Small intestine (tissue), 7 donors: ENCODE measurements at regions not wholly inside any gene's neighbourhood (a gene's known extent, or its start where the extent isn't known, plus 50 kb on each side); places are given as distances from the start of the nearest gene placed in this dataset.

Experiments
- DNase-seq, 2 donors: peaks; one replicate each; pipeline versions ENCODE4 v3.0.0 to v3.0.0-alpha.2; 2013
- FAIRE-seq: peaks from 2 replicates; lab custom pipeline; 2012; peaks lifted over from hg19 to GRCh38; lab: Jason Lieb, UNC
- H3K27ac ChIP-seq, 3 donors: one replicate each; pipeline ENCODE4 v1.5.1; 2013; ENCODE audit warnings: low read length in 2 of 3, mild to moderate bottlenecking in 2 of 3, control low read depth in 1 of 3, inconsistent platforms in 1 of 3, low read depth in 1 of 3, moderate library complexity in 1 of 3
- H3K27me3 ChIP-seq, 3 donors: one replicate each; pipeline ENCODE4 v1.6.1; 2013; ENCODE audit warnings: low read length in 3 of 3, inconsistent platforms in 1 of 3; ENCODE audit not compliant: control insufficient read depth in 3 of 3, insufficient read depth in 3 of 3
- H3K36me3 ChIP-seq, 3 donors: one replicate each; pipeline ENCODE4 v1.6.1; 2013; ENCODE audit warnings: low read length in 3 of 3, inconsistent platforms in 1 of 3, low read depth in 1 of 3, mild to moderate bottlenecking in 1 of 3, moderate library complexity in 1 of 3; ENCODE audit not compliant: control insufficient read depth in 3 of 3, insufficient read depth in 2 of 3
- H3K4me1 ChIP-seq, 3 donors: one replicate each; pipeline ENCODE4 v1.6.1; 2013; ENCODE audit warnings: low read length in 2 of 3, inconsistent platforms in 1 of 3, low read depth in 1 of 3, mild to moderate bottlenecking in 1 of 3, moderate library complexity in 1 of 3; ENCODE audit not compliant: control insufficient read depth in 3 of 3, insufficient read depth in 2 of 3
- H3K4me3 ChIP-seq, 3 donors: one replicate each; pipeline ENCODE4 v1.5.1; 2013; ENCODE audit warnings: low read length in 3 of 3, control low read depth in 1 of 3, inconsistent platforms in 1 of 3, low read depth in 1 of 3, mild to moderate bottlenecking in 1 of 3, moderate library complexity in 1 of 3
- H3K9me3 ChIP-seq, 2 donors: one replicate each; pipeline ENCODE4 v1.6.1; 2013; ENCODE audit warnings: low read depth in 1 of 2, low read length in 1 of 2; ENCODE audit not compliant: control insufficient read depth in 2 of 2, insufficient read depth in 1 of 2
- WGBS, 3 donors: extraction: QIAGEN DNeasy Blood & Tissue Kit; methylation state at CpG; one replicate each; pipeline ENCODE4 v1.1.7; 2013; 5-methylcytosine and 5-hydroxymethylcytosine counted together
- donor health status: healthy with polysubstance abuse.
- donor health status: control.
- donor health status: control.
- donor health status: Bipolar disorder and iron deficiency.
- donor health status: healthy.

- WGBS, 3 donors, result 77 to 84% (median 82%) methylated on average over 5 of the region's 5 CpGs
- Histone ChIP-seq H3K9me3 (no peaks in the 10 kb centered on the region), H3K4me3 (no peak overlapping the region)
Measured at GRCh38 chr2:107760620-107761364, 65.9 kb upstream of the RGPD4 start.

GRCh38 chr2:107772353-107772752, 54.3 kb upstream of the RGPD4 start:
- no peaks in the 10 kb centered on the region for H3K4me1 ChIP-seq
- H3K4me3 ChIP-seq, result no peak overlapping the region
- no peak overlapping the region for H3K27ac ChIP-seq
- FAIRE-seq, result no peak
- H3K9me3 ChIP-seq, result no peaks in the 10 kb centered on the region
- 39 to 70% (median 56%) methylated on average over 5 of the region's 5 CpGs for WGBS, 3 donors
- H3K27me3 ChIP-seq, result no peaks in the 10 kb centered on the region
- no peaks in the 10 kb centered on the region for H3K36me3 ChIP-seq
- DNase-seq, result no peak

More at GRCh38 chr2:107760620-107761364, 65.9 kb upstream of the RGPD4 start:
- Histone ChIP-seq H3K27ac (no peak overlapping the region), H3K36me3 (no peaks in the 10 kb centered on the region), H3K27me3 (no peaks in the 10 kb centered on the region), H3K4me1 (no peaks in the 10 kb centered on the region)
- FAIRE-seq, result no peak
- no peak for DNase-seq

DNA sequence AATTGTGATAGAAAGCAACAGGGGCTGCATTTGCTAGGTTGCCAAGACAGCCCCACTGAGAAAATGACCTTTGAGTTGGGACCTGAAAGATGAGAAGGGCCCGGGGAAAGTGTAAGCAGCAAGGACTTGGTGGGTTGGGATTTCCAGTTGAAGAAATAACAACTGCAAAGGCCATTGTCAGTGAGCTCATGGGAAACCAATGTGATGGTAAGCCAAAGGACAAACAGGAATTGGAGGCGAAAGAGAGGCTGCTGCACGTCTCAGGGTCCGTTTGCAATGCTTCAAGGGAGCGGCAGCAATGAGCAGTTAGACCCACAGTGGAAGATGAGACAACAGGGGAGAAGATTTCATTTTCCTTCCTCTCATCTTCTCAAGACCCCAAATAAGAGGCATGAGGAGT, 51.5 kb upstream of the RGPD4 start:
- Histone ChIP-seq H3K27ac (no peak overlapping the region), H3K27me3 (no peaks in the 10 kb centered on the region), H3K4me3 (no peak overlapping the region), H3K9me3 (no peaks in the 10 kb centered on the region), H3K36me3 (no peaks in the 10 kb centered on the region), H3K4me1 (no peaks in the 10 kb centered on the region)
- WGBS, 3 donors, result 55 to 66% (median 56%) methylated on average over 5 of the region's 5 CpGs
- no peak for DNase-seq
- FAIRE-seq, result no peak

DNA sequence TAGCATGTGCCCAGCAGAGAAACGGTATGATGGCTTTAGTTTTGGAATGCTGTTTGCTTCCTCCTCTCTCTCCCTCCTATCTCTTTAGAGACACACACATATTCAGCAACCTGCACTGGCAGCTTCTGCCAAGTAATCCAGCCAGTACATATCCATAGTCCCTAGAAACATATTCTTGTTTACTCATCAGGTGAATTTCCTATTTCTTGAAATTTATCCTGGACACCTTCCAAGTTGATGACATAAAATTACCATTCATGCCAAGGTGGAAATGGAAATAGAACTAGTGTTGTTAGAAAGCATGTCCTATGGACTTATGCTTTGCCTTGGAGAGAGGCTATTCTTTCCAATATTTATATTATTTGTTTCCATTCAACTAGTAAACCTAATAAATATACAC, 50.9 kb upstream of the RGPD4 start:
- H3K27ac ChIP-seq, result no peak overlapping the region
- H3K9me3 ChIP-seq, result no peaks in the 10 kb centered on the region
- H3K27me3 ChIP-seq, result no peaks in the 10 kb centered on the region
- no peak for DNase-seq
- no peak for FAIRE-seq
- WGBS, 3 donors, result 21 to 57% (median 48%) methylated on average over 1 of the region's 1 CpG
- no peak overlapping the region for H3K4me3 ChIP-seq
- no peaks in the 10 kb centered on the region for H3K4me1 ChIP-seq
- H3K36me3 ChIP-seq, result no peaks in the 10 kb centered on the region

GRCh38 chr2:107776362-107776761, 50.3 kb upstream of the RGPD4 start:
- Histone ChIP-seq H3K4me3 (no peak overlapping the region), H3K27ac (no peak overlapping the region), H3K27me3 (no peaks in the 10 kb centered on the region), H3K9me3 (no peaks in the 10 kb centered on the region), H3K36me3 (no peaks in the 10 kb centered on the region), H3K4me1 (no peaks in the 10 kb centered on the region)
- no peak for FAIRE-seq
- no peak for DNase-seq
- WGBS, 3 donors, result 73 to 83% (median 81%) methylated on average over 2 of the region's 2 CpGs
